ENCODE measurements at regions not wholly inside any gene's neighbourhood (a gene's known extent, or its start where the extent isn't known, plus 50 kb on each side); places are given as distances from the start of the nearest gene placed in this dataset.

GRCh38 chr19:30118760-30119159 is 176.7 kb downstream of the URI1 start:
- ChIA-PET POLR2A (ENCODE audit: partially characterized antibody) (no interaction called here), CTCF (ENCODE audit: partially characterized antibody) (interaction anchor here (0.9 kb wide), 1 partner anchor 14 kb away, joined by 3 read pairs; no protein-coding TSS in a partner anchor)
- Histone ChIP-seq H3K4me1 (replicated peaks in 1 of 4; ENCODE audit: control insufficient read depth in 3 of 4, insufficient read depth in 4 of 4, low read length in 3 of 4) (no peaks in the 10 kb centered on the region), H3K27ac (ENCODE audit: low read depth, low read length) (no peak overlapping the region), H2BK15ac (ENCODE audit: low read length) (no peak overlapping the region), H2BK5ac (ENCODE audit: low read depth, low read length) (no peak overlapping the region), H3K9ac (replicated peaks in 1 of 4; ENCODE audit: extremely low read depth in 1 of 4, low read depth in 3 of 4, low read length in 3 of 4) (no peak overlapping the region), H2AK5ac (ENCODE audit: low read depth, low read length) (no peak overlapping the region), H3K36me3 (ENCODE audit: control insufficient read depth in 2 of 4, insufficient read depth in 4 of 4, low read length in 3 of 4) (no peaks in the 10 kb centered on the region), H2BK120ac (replicated peaks; ENCODE audit: low read depth, low read length) (no peak overlapping the region), H3K4ac (replicated peaks; ENCODE audit: insufficient read length, low read depth, low read length) (no peak overlapping the region), H3K56ac (replicated peaks; ENCODE audit: insufficient read length, low read depth, low read length) (no peak overlapping the region), H3K79me2 (ENCODE audit: control insufficient read depth in 1 of 2, insufficient read depth in 2 of 2, low read length in 2 of 2) (no peaks in the 10 kb centered on the region), H3K27me3 (replicated peaks in 1 of 4; ENCODE audit: control insufficient read depth in 3 of 4, extremely low read depth in 1 of 4, insufficient read depth in 3 of 4, low read length in 3 of 4) (no peaks in the 10 kb centered on the region), H4K20me1 (replicated peaks in 1 of 2; ENCODE audit: control insufficient read depth in 1 of 2, insufficient read depth in 2 of 2, low read length in 2 of 2) (peaks cover 0 to 14% of the 10 kb centered on the region in 2 experiments), H3K23ac (ENCODE audit: insufficient read length) (no peak overlapping the region), H2BK12ac (ENCODE audit: low read depth, low read length) (no peak overlapping the region), H3K4me2 (ENCODE audit: insufficient read depth in 1 of 2, low read depth in 2 of 2, low read length in 2 of 2) (no peak overlapping the region), H4K5ac (ENCODE audit: insufficient read length, low read depth, low read length) (no peak overlapping the region), H2BK20ac (ENCODE audit: low read length) (no peak overlapping the region), H3K23me2 (ENCODE audit: low read depth, low read length) (peaks cover 17% of the 10 kb centered on the region; the same call in 1 of the 2 replicates), H4K8ac (ENCODE audit: extremely low read depth, insufficient read depth, low read length) (no peak overlapping the region), H3K79me1 (ENCODE audit: low read depth, low read length) (no peaks in the 10 kb centered on the region; the same call in 1 of the 2 replicates), H3K4me3 (ENCODE audit: extremely low read depth in 1 of 4, insufficient read depth in 2 of 4, low read depth in 3 of 4, low read length in 4 of 4) (no peak overlapping the region), H3K18ac (ENCODE audit: extremely low read depth, low read length) (no peak overlapping the region), H4K91ac (replicated peaks; ENCODE audit: insufficient read length, low read length) (no peak overlapping the region), H2AFZ (ENCODE audit: low read length) (no peak overlapping the region), H3K9me3 (ENCODE audit: insufficient read depth in 2 of 2, low read depth in 1 of 2, low read length in 1 of 2) (no peaks in the 10 kb centered on the region), H3K14ac (ENCODE audit: insufficient read length) (no peak overlapping the region)
- 82% methylated on average over 12 of the region's 12 CpGs; no CpG with 5 or more reads in 1 of the 2 experiments for WGBS, 2 experiments (ENCODE audit: extremely low coverage in 1 of 2, insufficient coverage in 1 of 2, insufficient read length in 1 of 2, insufficient replicate concordance in 2 of 2, low coverage in 1 of 2, low lambda C conversion rate in 2 of 2, missing lambda C conversion rate in 1 of 2)
- no peak for TF ChIP-seq SP4 (IDR thresholded peaks at IDR 0.05; ENCODE audit: low read length)
- no peak for TF ChIP-seq ASH2L (IDR thresholded peaks at IDR 0.05; ENCODE audit: low read length)
- no peak for DNase-seq (ENCODE audit: low read depth in 1 of 2, low spot score in 2 of 2)
- no peak for FAIRE-seq

Measured in H1 (cell line).